Activated CD8-positive, alpha-beta memory T cell treated with anti-CD3 and anti-CD28 coated beads for 48 hours (primary cell): ENCODE measurements at regions not wholly inside any gene's neighbourhood (a gene's known extent, or its start where the extent isn't known, plus 50 kb on each side); places are given as distances from the start of the nearest gene placed in this dataset.
"Not testable (repeated sequence)": the region's sequence is repeated elsewhere in the genome, so short reads cannot be mapped to it uniquely, and the experiment has no call there.

Experiments used
- DNase-seq, 3 experiments: peaks; one replicate each; pipeline ENCODE4 v3.0.0-alpha.2; 2020; ENCODE audit warnings: low read depth in 2 of 3, low spot score in 2 of 3

- DNase-seq = no peak
Measured at GRCh38 chr14:49250109-49250508, 336.1 kb downstream of the RPS29 start.

GRCh38 chr14:49249022-49249421 is 337.2 kb downstream of the RPS29 start:
- no peak for DNase-seq

GRCh38 chr14:49243777-49244176 is 342.4 kb downstream of the RPS29 start:
- DNase-seq = not testable (repeated sequence)

- no peak for DNase-seq
Measured at GRCh38 chr14:49240383-49240782, 345.8 kb downstream of the RPS29 start.

GRCh38 chr14:49228552-49228951 is 357.6 kb downstream of the RPS29 start:
- no peak for DNase-seq

GRCh38 chr14:49221316-49221715 is 364.9 kb downstream of the RPS29 start:
- no peak for DNase-seq

GRCh38 chr14:49220492-49220891 is 365.7 kb downstream of the RPS29 start:
- DNase-seq = no peak

GRCh38 chr14:49218436-49219092 is 367.6 kb downstream of the RPS29 start:
- no peak for DNase-seq

- DNase-seq = no peak
Measured at GRCh38 chr14:49212721-49213120, 373.5 kb downstream of the RPS29 start.

GRCh38 chr14:49209416-49209815 is 376.8 kb downstream of the RPS29 start:
- no peak for DNase-seq

GRCh38 chr14:49206828-49207227 is 379.4 kb downstream of the RPS29 start:
- no peak for DNase-seq

GRCh38 chr14:49203676-49204075 is 382.5 kb downstream of the RPS29 start:
- no peak for DNase-seq

- DNase-seq = no peak
Measured at GRCh38 chr14:49199159-49199558, 387.0 kb downstream of the RPS29 start.

- DNase-seq = no peak
Measured at GRCh38 chr14:49196327-49196726, 389.9 kb downstream of the RPS29 start.

GRCh38 chr14:49194067-49194466 is 392.1 kb downstream of the RPS29 start:
- DNase-seq = no peak

- DNase-seq = no peak
Measured at GRCh38 chr14:49193332-49194065, 392.7 kb downstream of the RPS29 start.

GRCh38 chr14:49191380-49191779 is 394.8 kb downstream of the RPS29 start:
- no peak for DNase-seq

GRCh38 chr14:49189375-49189774 is 396.8 kb downstream of the RPS29 start:
- DNase-seq = no peak

GRCh38 chr14:49187799-49188198 is 398.4 kb downstream of the RPS29 start:
- DNase-seq = no peak

- peak in 1 of 3 experiments; percentile 6 for DNase-seq
Measured at GRCh38 chr14:49173765-49174373, 412.3 kb downstream of the RPS29 start.

GRCh38 chr14:49164074-49164473 is 422.1 kb downstream of the RPS29 start:
- DNase-seq = no peak

- no peak for DNase-seq
Measured at GRCh38 chr14:49160983-49161382, 425.2 kb downstream of the RPS29 start.
